Stomach (tissue), 8 donors: ENCODE measurements at regions not wholly inside any gene's neighbourhood (a gene's known extent, or its start where the extent isn't known, plus 50 kb on each side); places are given as distances from the start of the nearest gene placed in this dataset.
"Not testable (repeated sequence)": the region's sequence is repeated elsewhere in the genome, so short reads cannot be mapped to it uniquely, and the experiment has no call there.

Experiments
- DNase-seq, 2 donors: peaks; one replicate each; pipeline versions ENCODE4 v3.0.0 to v3.0.0-alpha.2; 2013 to 2019
- H3K27ac ChIP-seq, 5 donors: fragments of 200-600 bp in 4 of 5; sonication (generic) in 4 of 5; one replicate each; pipeline ENCODE4 v1.5.1; 2013 to 2019; ENCODE audit warnings: mild to moderate bottlenecking in 1 of 5, moderate library complexity in 1 of 5
- H3K27me3 ChIP-seq, 3 donors: fragments of 200-600 bp; sonication (generic); one replicate each; pipeline ENCODE4 v1.5.1; 2017 to 2019; ENCODE audit warnings: mixed run types in 1 of 3
- H3K36me3 ChIP-seq, 4 donors: fragments of 200-600 bp; sonication (generic); 1 replicate in 3 of 4; 2 replicates in 1 of 4; pipeline ENCODE4 v1.5.1; 2016 to 2019
- H3K4me1 ChIP-seq, 4 donors: fragments of 200-600 bp; sonication (generic); one replicate each; pipeline ENCODE4 v1.5.1; 2016 to 2019
- H3K4me3 ChIP-seq, 4 donors: fragments of 200-600 bp; sonication (generic) in 3 of 4; one replicate each; pipeline ENCODE4 v1.5.1; 2016 to 2019; ENCODE audit warnings: mild to moderate bottlenecking in 1 of 4
- H3K9me3 ChIP-seq, 4 donors: fragments of 200-600 bp; sonication (generic); one replicate each; pipeline ENCODE4 v1.5.1; 2016 to 2019
- CTCF ChIP-seq, 7 experiments: fragments of 450-650 bp in 4 of 7; fragments of 200-600 bp in 3 of 7; sonication (generic) in 3 of 7; IDR thresholded peaks; one replicate each; pipeline ENCODE4 v1.5.1; 2016 to 2019; ENCODE audit warnings: antibody characterized with exemption in 7 of 7, control low read depth in 2 of 7, mild to moderate bottlenecking in 1 of 7
- EP300 ChIP-seq: sonication (generic); formaldehyde crosslinking; IDR thresholded peaks from one replicate; pipeline ENCODE4 v1.6.1; 2017; ENCODE audit warnings: antibody characterized with exemption
- POLR2A ChIP-seq, 4 donors: fragments of 450-650 bp; IDR thresholded peaks; one replicate each; pipeline ENCODE4 v1.6.1; 2016; ENCODE audit warnings: antibody characterized with exemption in 4 of 4, control low read depth in 2 of 4, mild to moderate bottlenecking in 1 of 4, moderate library complexity in 1 of 4
- POLR2AphosphoS5 ChIP-seq, 3 donors: sonication (generic); formaldehyde crosslinking; IDR thresholded peaks; one replicate each; pipeline ENCODE4 v1.6.1; 2016; ENCODE audit warnings: antibody characterized with exemption in 3 of 3
- WGBS, 5 donors: extraction: QIAGEN DNeasy Blood & Tissue Kit in 3 of 5; methylation state at CpG; one replicate each; pipeline versions ENCODE4 v1.1.5 to v1.1.7; 2013 to 2018; 5-methylcytosine and 5-hydroxymethylcytosine counted together
- intact Hi-C: fragments of 100-400 bp; cut with DNase I; formaldehyde crosslinking; loops from one replicate; pipeline ENCODE4 v1.15.1; 2023; ENCODE audit warnings: low total_unique reads
- donor health status: healthy with polysubstance abuse.
- donor health status: Bipolar disorder and iron deficiency.
- donor health status: healthy.

- H3K9me3 ChIP-seq: peaks cover 0 to 11% (median 0%) of the 10 kb centered on the region in 4 donors
- no peak for DNase-seq
- TF ChIP-seq POLR2AphosphoS5 (IDR thresholded peaks at IDR 0.05) (no peak), CTCF (IDR thresholded peaks at IDR 0.05) (no peak), EP300 (no peak), POLR2A (IDR thresholded peaks at IDR 0.05) (no peak)
- no peaks in the 10 kb centered on the region for H3K27me3 ChIP-seq
- H3K4me3 ChIP-seq: no peak overlapping the region
- H3K27ac ChIP-seq: no peak overlapping the region
- WGBS, 5 donors: 61 to 80% (median 71%) methylated on average over 3 of the region's 3 CpGs
- no peaks in the 10 kb centered on the region for H3K36me3 ChIP-seq
- no peaks in the 10 kb centered on the region for H3K4me1 ChIP-seq
- intact Hi-C loops: no loop called here
These were observed 69.6 kb upstream of the VWC2 start for GRCh38 chr7:49703881-49704280.

GRCh38 chr7:49706106-49706505 lies 67.3 kb upstream of the VWC2 start:
- intact Hi-C loops: no loop called here
- Histone ChIP-seq H3K36me3 (no peaks in the 10 kb centered on the region), H3K9me3 (peaks cover 0 to 5% (median under 1%) of the 10 kb centered on the region in 4 donors), H3K4me1 (no peaks in the 10 kb centered on the region), H3K4me3 (no peak overlapping the region), H3K27me3 (no peaks in the 10 kb centered on the region), H3K27ac (no peak overlapping the region)
- TF ChIP-seq EP300 (no peak), CTCF (IDR thresholded peaks at IDR 0.05) (no peak), POLR2AphosphoS5 (IDR thresholded peaks at IDR 0.05) (no peak), POLR2A (IDR thresholded peaks at IDR 0.05) (no peak)
- 49 to 62% (median 61%) methylated on average over 5 of the region's 5 CpGs for WGBS, 5 donors
- no peak for DNase-seq

- Histone ChIP-seq H3K27ac (no peak overlapping the region), H3K9me3 (peaks cover 0 to 8% (median 3%) of the 10 kb centered on the region in 4 donors), H3K4me1 (no peaks in the 10 kb centered on the region), H3K4me3 (no peak overlapping the region), H3K36me3 (no peaks in the 10 kb centered on the region), H3K27me3 (no peaks in the 10 kb centered on the region)
- no peak for DNase-seq
- 74 to 82% (median 80%) methylated on average over 3 of the region's 3 CpGs for WGBS, 5 donors
- intact Hi-C loops: no loop called here
- TF ChIP-seq CTCF (IDR thresholded peaks at IDR 0.05): no peak
- no peak for TF ChIP-seq POLR2AphosphoS5 (IDR thresholded peaks at IDR 0.05)
- TF ChIP-seq EP300: no peak
- TF ChIP-seq POLR2A (IDR thresholded peaks at IDR 0.05): no peak
These were observed 65.5 kb upstream of the VWC2 start for GRCh38 chr7:49707891-49708290.

- intact Hi-C loops: no loop called here
- TF ChIP-seq POLR2A (IDR thresholded peaks at IDR 0.05) (no peak), EP300 (no peak), POLR2AphosphoS5 (IDR thresholded peaks at IDR 0.05) (no peak), CTCF (IDR thresholded peaks at IDR 0.05) (no peak)
- H3K9me3 ChIP-seq: peaks cover 0 to 8% (median 3%) of the 10 kb centered on the region in 4 donors
- no peaks in the 10 kb centered on the region for H3K36me3 ChIP-seq
- H3K27ac ChIP-seq: no peak overlapping the region
- H3K27me3 ChIP-seq: no peaks in the 10 kb centered on the region
- WGBS, 5 donors: 74 to 94% (median 89%) methylated on average over 5 of the region's 5 CpGs
- DNase-seq: no peak
- no peaks in the 10 kb centered on the region for H3K4me1 ChIP-seq
- H3K4me3 ChIP-seq: no peak overlapping the region
These were observed 64.8 kb upstream of the VWC2 start for GRCh38 chr7:49708590-49708989.

GRCh38 chr7:49711072-49711723 lies 62.2 kb upstream of the VWC2 start:
- H3K27me3 ChIP-seq, intact Hi-C loops, DNase-seq: not testable (repeated sequence)

More at GRCh38 chr7:49711072-49711723, 62.2 kb upstream of the VWC2 start:
- H3K4me3 ChIP-seq, H3K27ac ChIP-seq, H3K9me3 ChIP-seq, H3K4me1 ChIP-seq, H3K36me3 ChIP-seq: not testable (repeated sequence)
- WGBS, 5 donors: 85 to 96% (median 91%) methylated on average over 15 to 28 of the region's 28 CpGs
